ENCODE measurements at regions not wholly inside any gene's neighbourhood (a gene's known extent, or its start where the extent isn't known, plus 50 kb on each side); places are given as distances from the start of the nearest gene placed in this dataset.
"Not testable (repeated sequence)": the region's sequence is repeated elsewhere in the genome, so short reads cannot be mapped to it uniquely, and the experiment has no call there.

- TF ChIP-seq, protein P1, sequence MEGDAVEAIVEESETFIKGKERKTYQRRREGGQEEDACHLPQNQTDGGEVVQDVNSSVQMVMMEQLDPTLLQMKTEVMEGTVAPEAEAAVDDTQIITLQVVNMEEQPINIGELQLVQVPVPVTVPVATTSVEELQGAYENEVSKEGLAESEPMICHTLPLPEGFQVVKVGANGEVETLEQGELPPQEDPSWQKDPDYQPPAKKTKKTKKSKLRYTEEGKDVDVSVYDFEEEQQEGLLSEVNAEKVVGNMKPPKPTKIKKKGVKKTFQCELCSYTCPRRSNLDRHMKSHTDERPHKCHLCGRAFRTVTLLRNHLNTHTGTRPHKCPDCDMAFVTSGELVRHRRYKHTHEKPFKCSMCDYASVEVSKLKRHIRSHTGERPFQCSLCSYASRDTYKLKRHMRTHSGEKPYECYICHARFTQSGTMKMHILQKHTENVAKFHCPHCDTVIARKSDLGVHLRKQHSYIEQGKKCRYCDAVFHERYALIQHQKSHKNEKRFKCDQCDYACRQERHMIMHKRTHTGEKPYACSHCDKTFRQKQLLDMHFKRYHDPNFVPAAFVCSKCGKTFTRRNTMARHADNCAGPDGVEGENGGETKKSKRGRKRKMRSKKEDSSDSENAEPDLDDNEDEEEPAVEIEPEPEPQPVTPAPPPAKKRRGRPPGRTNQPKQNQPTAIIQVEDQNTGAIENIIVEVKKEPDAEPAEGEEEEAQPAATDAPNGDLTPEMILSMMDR (IDR thresholded peaks at IDR 0.05; ENCODE audit: extremely low read depth, missing control alignments) = no peak
- no peak for DNase-seq (ENCODE audit: low spot score)
Observed at GRCh38 chrX:39779952-39780783, 317.6 kb downstream of the BCOR start.

DNA sequence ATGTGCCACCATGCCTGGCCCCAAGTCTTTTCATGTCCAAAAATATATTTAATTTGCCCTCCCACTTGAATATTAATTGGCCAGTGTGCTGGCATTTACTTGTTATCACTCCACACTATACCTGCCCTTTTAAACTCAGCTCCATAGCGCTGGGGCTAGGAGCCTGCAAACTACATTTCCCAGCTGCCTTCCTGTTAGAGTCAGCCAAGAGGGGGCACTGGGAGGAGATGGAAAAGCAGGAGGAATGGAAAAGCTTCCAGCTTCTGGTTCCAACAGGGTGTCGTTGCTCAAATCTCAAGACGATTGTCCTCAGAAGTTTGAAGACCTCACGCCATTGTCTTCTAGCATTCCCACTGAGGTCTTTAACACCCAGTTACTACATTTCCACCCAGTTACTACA is 315.5 kb downstream of the BCOR start:
- TF ChIP-seq, protein P1 (IDR thresholded peaks at IDR 0.05; ENCODE audit: extremely low read depth, missing control alignments) = no peak
- DNase-seq (ENCODE audit: low spot score) = no peak

- no peak for DNase-seq (ENCODE audit: low spot score)
- TF ChIP-seq, protein P1 (IDR thresholded peaks at IDR 0.05; ENCODE audit: extremely low read depth, missing control alignments) = no peak
Observed at GRCh38 chrX:39787999-39788398, 309.8 kb downstream of the BCOR start.

GRCh38 chrX:39788521-39788920 is 309.2 kb downstream of the BCOR start:
- no peak for DNase-seq (ENCODE audit: low spot score)
- TF ChIP-seq, protein P1 (IDR thresholded peaks at IDR 0.05; ENCODE audit: extremely low read depth, missing control alignments) = no peak

- no peak for DNase-seq (ENCODE audit: low spot score)
- TF ChIP-seq, protein P1 (IDR thresholded peaks at IDR 0.05; ENCODE audit: extremely low read depth, missing control alignments) = no peak
Observed at GRCh38 chrX:39791691-39792090, 306.1 kb downstream of the BCOR start.

DNA sequence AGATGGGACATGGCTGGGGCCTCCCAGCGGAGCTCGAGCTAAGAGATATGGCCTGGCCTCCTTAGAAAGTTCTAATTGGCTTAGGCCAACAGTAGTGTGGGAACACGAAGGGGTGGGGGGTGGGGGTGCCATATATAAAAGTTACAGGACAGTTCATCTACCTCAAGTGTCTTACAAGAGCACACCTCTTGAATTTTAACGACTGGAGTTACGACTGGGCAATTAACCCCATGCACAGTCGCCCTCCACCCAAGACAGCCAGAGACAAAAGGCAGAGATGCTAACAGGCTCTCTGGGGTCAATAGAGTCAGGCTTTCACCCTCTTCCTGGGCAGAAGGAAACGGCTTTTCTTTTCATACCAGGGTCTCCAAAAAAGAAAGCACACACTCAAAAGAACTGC is 302.2 kb downstream of the BCOR start:
- DNase-seq (ENCODE audit: low spot score) = no peak
- TF ChIP-seq, protein P1 (IDR thresholded peaks at IDR 0.05; ENCODE audit: extremely low read depth, missing control alignments) = no peak

DNA sequence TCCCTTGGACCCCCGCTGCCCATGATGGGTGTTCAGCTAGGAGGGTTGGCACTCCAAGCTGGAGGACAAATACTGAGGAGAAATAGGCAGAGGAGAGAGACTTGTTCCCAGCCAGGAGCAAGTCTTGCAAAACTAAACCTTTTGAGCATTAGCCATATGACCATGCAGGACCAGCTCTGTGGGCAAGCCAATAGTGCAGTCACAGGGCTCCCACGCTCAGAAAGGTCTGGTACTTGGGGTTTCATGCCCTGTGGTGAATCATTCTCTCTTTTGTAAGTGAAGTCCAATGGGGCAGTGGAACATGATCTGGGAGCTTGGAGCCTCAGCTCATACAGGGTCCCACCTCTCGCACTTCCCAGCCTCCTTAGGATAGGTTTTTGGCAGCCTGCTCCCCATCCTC is 300.9 kb downstream of the BCOR start:
- no peak for DNase-seq (ENCODE audit: low spot score)
- TF ChIP-seq, protein P1 (IDR thresholded peaks at IDR 0.05; ENCODE audit: extremely low read depth, missing control alignments) = no peak

GRCh38 chrX:39798488-39798887 is 299.3 kb downstream of the BCOR start:
- not testable (repeated sequence) for DNase-seq (ENCODE audit: low spot score)
